Thoracic aorta (tissue), 2 donors: ENCODE measurements at regions not wholly inside any gene's neighbourhood (a gene's known extent, or its start where the extent isn't known, plus 50 kb on each side); places are given as distances from the start of the nearest gene placed in this dataset.
"Not testable (repeated sequence)": the region's sequence is repeated elsewhere in the genome, so short reads cannot be mapped to it uniquely, and the experiment has no call there.

ENCODE experiments used
- ATAC-seq: fragments of 150-250 bp; one replicate; pipeline ENCODE4 v1.8.0; 2017; ENCODE audit warnings: low read depth; ENCODE audit not compliant: insufficient number of reproducible peaks, low FRiP score
- DNase-seq: peaks from one replicate; pipeline ENCODE4 v3.0.0-alpha.2; 2020; ENCODE audit warnings: low spot score
- H3K27ac ChIP-seq, 2 donors: fragments of 200-600 bp; sonication (generic); 1 replicate in 1 of 2; 2 replicates in 1 of 2; pipeline ENCODE4 v1.5.1; 2016; ENCODE audit warnings: mild to moderate bottlenecking in 2 of 2, moderate library complexity in 2 of 2
- H3K27me3 ChIP-seq: fragments of 200-600 bp; sonication (generic); replicated peaks from 2 replicates; pipeline ENCODE4 v1.6.0; 2016; ENCODE audit warnings: mild to moderate bottlenecking; ENCODE audit not compliant: insufficient read depth
- H3K36me3 ChIP-seq: fragments of 200-600 bp; sonication (generic); one replicate; pipeline ENCODE4 v1.5.1; 2016
- H3K4me1 ChIP-seq, 2 donors: fragments of 200-600 bp; sonication (generic); 1 replicate in 1 of 2; 2 replicates in 1 of 2; pipeline versions ENCODE4 v1.5.1 to v1.6.0; 2016; ENCODE audit warnings: low read depth in 2 of 2, mild to moderate bottlenecking in 1 of 2; ENCODE audit not compliant: control insufficient read depth in 1 of 2
- H3K4me3 ChIP-seq: fragments of 200-600 bp; sonication (generic); 2 replicates; pipeline ENCODE4 v1.5.1; 2016; ENCODE audit warnings: mild to moderate bottlenecking
- H3K9me3 ChIP-seq: fragments of 200-600 bp; sonication (generic); 2 replicates; pipeline ENCODE4 v1.5.1; 2016
- TF ChIP-seq, protein P1 (sequence below): fragments of 200-600 bp; sonication (generic); IDR thresholded peaks from one replicate; pipeline ENCODE4 v1.5.1; 2019; ENCODE audit warnings: antibody characterized with exemption

DNA sequence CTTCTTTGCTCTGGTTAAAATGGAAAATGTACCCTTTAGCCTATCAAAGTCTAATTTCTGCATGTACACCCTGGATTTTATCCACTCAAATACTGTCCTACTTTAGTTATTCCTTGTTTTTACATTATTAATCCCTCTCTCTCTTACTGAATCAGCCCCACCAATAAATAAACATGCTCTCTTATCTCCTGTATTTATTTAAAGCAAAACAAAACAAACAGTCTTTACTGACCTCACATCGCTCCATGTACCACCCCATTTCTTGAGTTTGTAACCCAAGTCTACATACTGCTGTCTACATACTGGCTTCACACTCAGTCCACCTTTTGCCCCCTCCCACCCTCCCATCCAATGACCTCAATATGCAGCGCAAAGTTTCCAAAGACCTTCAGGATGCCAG is 113.3 kb upstream of the RORA start:
- TF ChIP-seq, protein P1, sequence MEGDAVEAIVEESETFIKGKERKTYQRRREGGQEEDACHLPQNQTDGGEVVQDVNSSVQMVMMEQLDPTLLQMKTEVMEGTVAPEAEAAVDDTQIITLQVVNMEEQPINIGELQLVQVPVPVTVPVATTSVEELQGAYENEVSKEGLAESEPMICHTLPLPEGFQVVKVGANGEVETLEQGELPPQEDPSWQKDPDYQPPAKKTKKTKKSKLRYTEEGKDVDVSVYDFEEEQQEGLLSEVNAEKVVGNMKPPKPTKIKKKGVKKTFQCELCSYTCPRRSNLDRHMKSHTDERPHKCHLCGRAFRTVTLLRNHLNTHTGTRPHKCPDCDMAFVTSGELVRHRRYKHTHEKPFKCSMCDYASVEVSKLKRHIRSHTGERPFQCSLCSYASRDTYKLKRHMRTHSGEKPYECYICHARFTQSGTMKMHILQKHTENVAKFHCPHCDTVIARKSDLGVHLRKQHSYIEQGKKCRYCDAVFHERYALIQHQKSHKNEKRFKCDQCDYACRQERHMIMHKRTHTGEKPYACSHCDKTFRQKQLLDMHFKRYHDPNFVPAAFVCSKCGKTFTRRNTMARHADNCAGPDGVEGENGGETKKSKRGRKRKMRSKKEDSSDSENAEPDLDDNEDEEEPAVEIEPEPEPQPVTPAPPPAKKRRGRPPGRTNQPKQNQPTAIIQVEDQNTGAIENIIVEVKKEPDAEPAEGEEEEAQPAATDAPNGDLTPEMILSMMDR: no peak
- Histone ChIP-seq H3K27ac (no peak overlapping the region), H3K4me3 (no peak overlapping the region), H3K27me3 (no peaks in the 10 kb centered on the region), H3K36me3 (no peaks in the 10 kb centered on the region), H3K9me3 (no peaks in the 10 kb centered on the region), H3K4me1 (no peaks in the 10 kb centered on the region)
- DNase-seq: no peak
- no peak for ATAC-seq

DNA sequence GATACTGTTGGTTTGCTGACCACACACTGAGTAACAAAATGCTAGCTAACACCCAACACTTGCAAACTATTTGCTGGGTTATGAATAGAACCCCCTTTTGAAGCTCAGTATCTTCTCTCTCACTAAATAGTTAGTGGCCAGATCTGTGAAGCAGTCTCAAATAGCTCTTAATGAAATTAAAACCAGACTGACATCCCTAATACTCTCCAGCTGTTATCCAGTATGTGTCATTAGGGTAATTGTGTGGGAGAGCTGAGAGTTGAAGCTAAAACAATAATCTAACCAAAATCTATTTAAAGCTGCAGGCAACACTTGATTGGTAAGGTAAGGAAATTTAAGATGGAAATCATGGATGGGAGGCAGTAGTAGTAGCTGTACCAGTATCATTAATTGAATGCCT is 110.4 kb upstream of the RORA start:
- H3K27me3 ChIP-seq: no peaks in the 10 kb centered on the region
- H3K27ac ChIP-seq: no peak overlapping the region
- TF ChIP-seq, protein P1: no peak
- H3K9me3 ChIP-seq: peaks cover 6% of the 10 kb centered on the region
- no peak for DNase-seq
- H3K4me1 ChIP-seq: no peaks in the 10 kb centered on the region
- ATAC-seq: no peak
- H3K4me3 ChIP-seq: no peak overlapping the region
- H3K36me3 ChIP-seq: no peaks in the 10 kb centered on the region

DNA sequence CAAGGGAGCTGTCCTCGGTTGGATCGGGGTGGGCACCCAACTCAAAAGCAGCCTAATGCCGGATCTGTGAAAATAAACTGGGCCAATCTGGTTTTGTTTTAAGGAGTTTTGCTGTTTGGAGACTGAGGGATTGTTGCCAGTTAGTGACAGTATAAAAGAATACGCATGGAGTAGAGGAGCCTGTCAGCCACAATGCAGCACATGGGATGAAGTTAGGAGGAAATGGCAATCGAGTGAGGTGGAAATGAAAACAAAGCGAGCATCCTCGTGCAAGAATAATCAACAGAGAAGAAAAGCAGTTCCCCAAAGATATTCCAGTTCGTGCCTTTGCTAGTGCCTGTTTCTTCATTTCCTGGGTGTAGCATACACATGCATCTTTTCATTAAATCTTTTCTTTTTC is 108.4 kb upstream of the RORA start:
- H3K27ac ChIP-seq: no peak overlapping the region
- DNase-seq: no peak
- no peak overlapping the region for H3K4me3 ChIP-seq
- no peaks in the 10 kb centered on the region for H3K4me1 ChIP-seq
- peaks cover 6% of the 10 kb centered on the region for H3K9me3 ChIP-seq
- TF ChIP-seq, protein P1: no peak
- no peaks in the 10 kb centered on the region for H3K27me3 ChIP-seq
- H3K36me3 ChIP-seq: no peaks in the 10 kb centered on the region
- no peak for ATAC-seq

DNA sequence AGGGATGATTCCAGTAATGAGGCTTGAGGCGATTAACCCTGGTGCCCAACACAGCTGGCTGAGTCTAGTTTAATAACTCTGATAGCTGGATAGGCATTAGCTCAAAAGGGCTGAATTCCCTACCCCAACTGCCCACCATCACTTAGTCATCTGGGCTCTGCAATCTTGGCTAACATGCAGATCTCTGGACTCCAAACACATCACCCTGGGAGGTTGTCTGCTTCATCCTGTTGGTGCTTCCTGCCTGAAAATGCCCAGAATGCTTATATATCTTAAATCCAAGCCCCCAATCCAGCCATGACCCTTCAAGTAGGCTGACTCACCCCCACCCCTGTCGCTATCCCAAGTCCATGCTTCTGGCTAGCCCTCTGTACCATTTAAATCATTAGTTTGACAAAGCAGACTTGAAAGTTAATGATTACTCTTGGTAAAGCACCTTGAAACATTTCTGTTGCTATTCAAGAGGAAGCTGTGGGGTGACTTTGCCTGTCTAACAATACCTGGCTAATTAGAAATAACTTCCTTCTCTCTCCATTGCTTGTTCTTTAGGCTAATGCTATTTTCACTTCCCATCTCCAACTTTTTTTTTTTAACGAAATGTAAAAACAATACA is 107.0 kb upstream of the RORA start:
- Histone ChIP-seq H3K27me3 (no peaks in the 10 kb centered on the region), H3K4me1 (no peaks in the 10 kb centered on the region), H3K4me3 (no peak overlapping the region), H3K9me3 (peaks cover 6% of the 10 kb centered on the region), H3K27ac (no peak overlapping the region), H3K36me3 (no peaks in the 10 kb centered on the region)
- TF ChIP-seq, protein P1: no peak
- DNase-seq: no peak
- no peak for ATAC-seq

DNA sequence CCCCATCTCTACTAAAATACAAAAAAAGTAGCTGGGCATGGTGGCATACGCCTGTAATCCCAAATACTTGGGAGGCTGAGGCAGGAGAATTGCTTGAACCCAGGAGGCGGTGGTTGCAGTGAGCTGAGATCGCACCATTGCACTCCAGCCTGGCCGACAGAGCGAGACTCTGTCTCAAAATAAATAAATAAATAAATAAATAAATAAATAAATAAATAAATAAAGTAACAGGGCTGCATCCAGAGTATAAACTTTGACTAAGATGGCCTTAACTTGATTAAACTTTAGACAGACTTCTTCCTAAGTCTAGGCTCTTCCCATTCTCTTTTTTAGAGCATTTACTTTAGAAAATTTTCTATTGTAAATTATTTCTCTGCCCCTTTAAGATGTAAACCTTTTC is 105.6 kb upstream of the RORA start:
- H3K36me3 ChIP-seq, ATAC-seq, H3K9me3 ChIP-seq, DNase-seq, H3K4me3 ChIP-seq, H3K4me1 ChIP-seq, H3K27me3 ChIP-seq, H3K27ac ChIP-seq: not testable (repeated sequence)

DNA sequence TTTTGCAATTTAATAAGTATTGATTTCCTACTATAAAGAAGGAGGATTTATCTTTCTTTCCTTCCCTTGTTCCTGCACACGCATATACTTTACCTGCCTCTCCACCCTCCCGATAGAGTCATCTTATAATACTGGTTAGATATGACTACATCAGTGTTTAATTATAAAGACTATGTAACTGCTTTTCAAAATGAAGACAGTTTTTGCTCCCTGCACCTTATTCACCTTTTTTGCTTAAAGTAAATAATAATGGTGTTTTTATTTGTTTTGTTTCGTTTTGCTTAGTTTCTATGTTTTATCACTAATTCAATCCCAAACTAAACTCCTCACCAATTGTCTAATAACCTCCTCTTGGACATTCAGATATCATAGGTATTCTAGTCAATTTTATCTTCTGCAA is 101.9 kb upstream of the RORA start:
- Histone ChIP-seq H3K36me3 (no peaks in the 10 kb centered on the region), H3K9me3 (peaks cover 4% of the 10 kb centered on the region), H3K4me3 (no peak overlapping the region), H3K27ac (no peak overlapping the region), H3K4me1 (no peaks in the 10 kb centered on the region), H3K27me3 (no peaks in the 10 kb centered on the region)
- TF ChIP-seq, protein P1: no peak
- no peak for DNase-seq
- ATAC-seq: no peak
